ENCODE measurements at regions not wholly inside any gene's neighbourhood (a gene's known extent, or its start where the extent isn't known, plus 50 kb on each side); places are given as distances from the start of the nearest gene placed in this dataset.

DNA sequence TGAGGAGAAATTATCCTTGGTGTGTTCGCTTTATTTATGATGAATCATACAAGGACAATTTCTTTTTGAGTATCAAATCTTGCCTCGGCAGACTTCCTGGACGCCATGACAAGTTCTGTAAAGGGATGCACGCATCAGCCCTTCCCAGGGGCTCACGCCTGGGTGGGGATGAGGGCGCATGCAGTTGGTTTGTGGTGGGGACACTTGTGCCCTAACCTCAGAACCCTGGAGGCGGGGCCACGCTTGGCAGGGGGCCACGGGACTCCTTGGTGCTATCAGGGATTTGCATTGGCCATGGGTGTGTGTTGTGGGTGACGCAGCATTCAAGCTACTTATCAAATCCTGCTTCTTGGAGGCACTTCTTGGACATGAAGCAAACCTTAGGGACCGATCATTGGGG lies 143.8 kb upstream of the RTL1 start:
- no peak for DNase-seq
- Histone ChIP-seq H3K9ac (ENCODE audit: low read depth in 2 of 2, low read length in 2 of 2) (no peak overlapping the region), H3K4me1 (no peaks in the 10 kb centered on the region), H3K9me3 (no peaks in the 10 kb centered on the region), H3K36me3 (no peaks in the 10 kb centered on the region), H3K4me3 (no peak overlapping the region), H3K27me3 (no peaks in the 10 kb centered on the region), H3K27ac (no peak overlapping the region)
- intact Hi-C loops (cut with DNase I), result no loop called here
- TF ChIP-seq CTCF (IDR thresholded peaks at IDR 0.05), result no peak

- Histone ChIP-seq H3K27ac (no peak overlapping the region), H3K27me3 (no peaks in the 10 kb centered on the region), H3K4me1 (no peaks in the 10 kb centered on the region), H3K4me3 (no peak overlapping the region), H3K9me3 (no peaks in the 10 kb centered on the region), H3K9ac (ENCODE audit: low read depth in 2 of 2, low read length in 2 of 2) (no peak overlapping the region), H3K36me3 (no peaks in the 10 kb centered on the region)
- intact Hi-C loops (cut with DNase I), result no loop called here
- DNase-seq, result no peak
- TF ChIP-seq CTCF (IDR thresholded peaks at IDR 0.05), result no peak
These were observed 145.2 kb upstream of the RTL1 start for GRCh38 chr14:101048766-101049165.

DNA sequence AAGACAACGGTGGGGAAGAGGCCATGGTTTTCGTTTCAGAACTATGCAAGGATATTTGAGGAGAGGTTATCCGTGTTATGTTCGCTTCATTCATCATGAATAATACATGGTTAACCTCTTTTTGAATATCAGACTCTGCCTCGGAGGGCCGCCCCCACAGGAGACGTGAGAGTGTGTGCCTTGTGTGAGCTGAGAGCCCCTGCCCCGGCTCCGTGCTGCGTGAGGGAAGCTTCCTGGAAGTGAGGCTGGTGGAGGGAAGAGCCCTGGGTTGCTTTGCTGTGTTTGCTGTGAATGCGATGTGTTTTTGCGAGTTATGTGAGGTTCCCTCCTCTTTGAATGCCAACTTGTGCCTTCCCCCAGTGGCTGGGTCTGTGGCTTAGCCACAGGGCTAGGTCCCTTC lies 146.0 kb upstream of the RTL1 start:
- no peak overlapping the region for H3K27ac ChIP-seq
- H3K9me3 ChIP-seq, result no peaks in the 10 kb centered on the region
- TF ChIP-seq CTCF (IDR thresholded peaks at IDR 0.05), result no peak
- no peaks in the 10 kb centered on the region for H3K27me3 ChIP-seq
- H3K4me3 ChIP-seq, result no peak overlapping the region
- intact Hi-C loops (cut with DNase I), result no loop called here
- H3K36me3 ChIP-seq, result no peaks in the 10 kb centered on the region
- DNase-seq, result no peak
- no peak overlapping the region for H3K9ac ChIP-seq (ENCODE audit: low read depth in 2 of 2, low read length in 2 of 2)
- no peaks in the 10 kb centered on the region for H3K4me1 ChIP-seq

DNA sequence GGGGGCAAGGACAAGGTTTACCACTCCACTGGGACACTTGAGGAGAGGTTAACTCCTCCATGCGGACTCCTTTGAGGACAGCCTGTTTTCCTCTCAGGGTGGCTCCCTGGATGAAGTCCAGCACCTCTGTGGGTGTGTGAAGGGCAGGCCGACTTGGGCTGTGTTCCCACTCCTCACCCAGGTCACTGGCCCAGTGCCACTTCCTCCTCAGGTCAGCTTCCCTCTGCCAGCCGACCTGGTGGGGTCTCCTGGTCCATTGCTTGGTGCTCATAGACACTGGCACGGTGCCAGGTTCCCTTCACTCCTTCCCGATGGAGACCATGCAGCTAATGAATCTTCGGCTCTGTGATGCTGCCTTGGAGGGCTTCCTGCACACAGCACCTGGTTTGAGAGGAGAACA lies 146.4 kb upstream of the RTL1 start:
- TF ChIP-seq CTCF (IDR thresholded peaks at IDR 0.05), result no peak
- no peak overlapping the region for H3K9ac ChIP-seq (ENCODE audit: low read depth in 2 of 2, low read length in 2 of 2)
- intact Hi-C loops (cut with DNase I), result no loop called here

DNA sequence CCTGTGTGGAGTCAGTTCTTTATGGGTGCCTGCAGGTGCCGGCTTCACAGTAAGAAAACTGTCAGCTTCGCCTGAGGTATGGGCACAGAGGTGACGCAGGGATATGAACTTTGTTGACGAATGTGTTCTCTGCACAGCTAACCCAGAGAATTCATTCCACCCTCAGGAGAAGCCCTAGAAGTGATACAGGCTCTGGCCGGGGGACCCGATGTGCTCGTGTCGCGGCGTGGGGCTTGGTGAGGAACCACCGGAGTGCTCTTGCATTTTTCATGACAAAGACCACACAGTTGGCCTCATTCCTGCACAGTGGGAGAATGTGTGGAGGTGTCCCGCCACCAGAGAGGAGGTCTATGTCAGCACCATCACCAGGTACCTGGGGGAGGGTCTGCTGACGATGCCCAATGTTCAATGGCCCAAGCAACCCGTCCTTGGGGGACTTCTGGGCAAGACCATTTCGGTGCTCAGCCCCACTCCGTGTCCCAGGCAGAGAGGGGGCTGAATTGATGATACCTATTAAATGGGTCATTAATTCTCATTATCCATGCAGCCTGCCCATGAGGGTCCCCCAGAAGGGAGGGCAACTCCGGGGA lies 147.5 kb upstream of the RTL1 start:
- no peaks in the 10 kb centered on the region for H3K36me3 ChIP-seq
- no peaks in the 10 kb centered on the region for H3K9me3 ChIP-seq
- H3K9ac ChIP-seq (ENCODE audit: low read depth in 2 of 2, low read length in 2 of 2), result no peak overlapping the region
- no peaks in the 10 kb centered on the region for H3K4me1 ChIP-seq
- TF ChIP-seq CTCF (IDR thresholded peaks at IDR 0.05), result no peak
- no peak overlapping the region for H3K4me3 ChIP-seq
- intact Hi-C loops (cut with DNase I), result no loop called here
- no peaks in the 10 kb centered on the region for H3K27me3 ChIP-seq
- no peak overlapping the region for H3K27ac ChIP-seq
- no peak for DNase-seq

More for the DNA sequence above, 146.4 kb upstream of the RTL1 start:
- H3K27me3 ChIP-seq, result no peaks in the 10 kb centered on the region
- no peak overlapping the region for H3K27ac ChIP-seq
- H3K4me1 ChIP-seq, result no peaks in the 10 kb centered on the region
- no peak for DNase-seq
- no peaks in the 10 kb centered on the region for H3K9me3 ChIP-seq
- no peak overlapping the region for H3K4me3 ChIP-seq
- no peaks in the 10 kb centered on the region for H3K36me3 ChIP-seq

Data from colonic mucosa (tissue), 4 donors.